ENCODE measurements at regions not wholly inside any gene's neighbourhood (a gene's known extent, or its start where the extent isn't known, plus 50 kb on each side); places are given as distances from the start of the nearest gene placed in this dataset.

DNA sequence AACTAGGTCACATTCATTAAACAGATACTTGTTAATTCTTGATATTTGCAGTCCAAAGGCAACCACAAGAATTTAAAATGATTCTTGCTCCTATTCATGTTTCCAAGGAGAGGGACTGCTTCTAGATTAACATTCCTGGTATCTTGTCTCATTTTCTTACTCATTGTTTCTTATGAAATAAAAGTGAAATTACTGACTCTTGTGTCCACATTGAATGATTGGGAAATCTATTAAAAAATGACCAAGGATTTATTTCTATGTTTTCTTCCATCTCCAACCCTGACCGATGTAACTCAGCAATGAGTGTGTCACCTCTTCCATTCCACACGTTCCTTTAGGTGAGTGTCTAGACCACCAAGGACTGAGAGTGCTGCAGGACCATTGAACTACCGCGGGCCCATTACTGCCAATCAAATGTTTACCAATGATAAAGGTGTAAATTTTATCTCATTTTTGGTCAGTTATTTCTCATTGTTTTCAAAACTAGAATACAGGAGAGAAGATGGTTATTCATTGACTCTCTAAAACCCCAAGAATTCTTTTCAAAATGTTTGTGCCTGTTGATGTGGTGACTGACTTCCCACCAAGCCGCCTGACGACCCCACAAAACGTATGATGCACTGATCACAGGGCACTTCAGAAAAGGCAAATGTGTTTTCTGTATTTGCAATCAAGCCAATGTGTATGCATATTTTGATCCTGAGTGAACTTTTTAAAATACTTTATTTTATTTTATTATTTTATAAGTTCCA is 414.6 kb upstream of the PTBP2 start:
- Histone ChIP-seq H2AFZ (ENCODE audit: insufficient read depth, low read depth, low read length, poor library complexity, severe bottlenecking) (no peak overlapping the region), H4K20me1 (ENCODE audit: insufficient read depth, low read length) (no peaks in the 10 kb centered on the region), H3K36me3 (replicated peaks in 1 of 2; ENCODE audit: control insufficient read depth in 1 of 2, insufficient read depth in 2 of 2, low read length in 2 of 2) (no peaks in the 10 kb centered on the region), H3K4me1 (ENCODE audit: control insufficient read depth in 1 of 2, insufficient read depth in 2 of 2, low read length in 2 of 2) (peaks cover 13 to 26% of the 10 kb centered on the region in 2 donors), H3K79me2 (ENCODE audit: insufficient read depth, low read length) (no peaks in the 10 kb centered on the region), H3K4me2 (replicated peaks; ENCODE audit: extremely low read depth, low read length, poor library complexity, severe bottlenecking) (no peak overlapping the region), H3K9me3 (replicated peaks in 1 of 2; ENCODE audit: control insufficient read depth in 1 of 2, insufficient read depth in 1 of 2, low read length in 2 of 2) (no peaks in the 10 kb centered on the region), H3K4me3 (replicated peaks in 1 of 3; ENCODE audit: low read depth in 2 of 3, low read length in 3 of 3) (no peak overlapping the region), H3K9ac (ENCODE audit: insufficient read depth, low read length, poor library complexity, severe bottlenecking) (no peak overlapping the region), H3K27ac (ENCODE audit: low read depth in 1 of 2, low read length in 2 of 2) (no peak overlapping the region), H3K27me3 (ENCODE audit: control insufficient read depth in 2 of 2, insufficient read depth in 2 of 2, low read length in 2 of 2) (no peaks in the 10 kb centered on the region)
- peaks cover 0 to 8% (median 1%) of the 10 kb centered on the region in 3 donors for H3K27me3 Mint-ChIP-seq (ENCODE audit: low read depth in 3 of 3)
- no peak overlapping the region for H3K27ac Mint-ChIP-seq
- intact Hi-C loops (cut with micrococcal nuclease): loop anchor here in 1 of 2 donors (10.0 kb wide), 1 partner anchor 48 kb away; no protein-coding TSS in a partner anchor
- TF ChIP-seq, protein P1, sequence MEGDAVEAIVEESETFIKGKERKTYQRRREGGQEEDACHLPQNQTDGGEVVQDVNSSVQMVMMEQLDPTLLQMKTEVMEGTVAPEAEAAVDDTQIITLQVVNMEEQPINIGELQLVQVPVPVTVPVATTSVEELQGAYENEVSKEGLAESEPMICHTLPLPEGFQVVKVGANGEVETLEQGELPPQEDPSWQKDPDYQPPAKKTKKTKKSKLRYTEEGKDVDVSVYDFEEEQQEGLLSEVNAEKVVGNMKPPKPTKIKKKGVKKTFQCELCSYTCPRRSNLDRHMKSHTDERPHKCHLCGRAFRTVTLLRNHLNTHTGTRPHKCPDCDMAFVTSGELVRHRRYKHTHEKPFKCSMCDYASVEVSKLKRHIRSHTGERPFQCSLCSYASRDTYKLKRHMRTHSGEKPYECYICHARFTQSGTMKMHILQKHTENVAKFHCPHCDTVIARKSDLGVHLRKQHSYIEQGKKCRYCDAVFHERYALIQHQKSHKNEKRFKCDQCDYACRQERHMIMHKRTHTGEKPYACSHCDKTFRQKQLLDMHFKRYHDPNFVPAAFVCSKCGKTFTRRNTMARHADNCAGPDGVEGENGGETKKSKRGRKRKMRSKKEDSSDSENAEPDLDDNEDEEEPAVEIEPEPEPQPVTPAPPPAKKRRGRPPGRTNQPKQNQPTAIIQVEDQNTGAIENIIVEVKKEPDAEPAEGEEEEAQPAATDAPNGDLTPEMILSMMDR (IDR thresholded peaks at IDR 0.05): no peak
- H3K4me3 Mint-ChIP-seq: no peak overlapping the region
- DNase-seq: no peak
- WGBS (ENCODE audit: insufficient coverage): no CpG with 5 or more reads among the region's 7 CpGs
- peaks cover 19% of the 10 kb centered on the region for H3K4me1 Mint-ChIP-seq
- H3K9me3 Mint-ChIP-seq: no peaks in the 10 kb centered on the region
- no peaks in the 10 kb centered on the region for H3K36me3 Mint-ChIP-seq

DNA sequence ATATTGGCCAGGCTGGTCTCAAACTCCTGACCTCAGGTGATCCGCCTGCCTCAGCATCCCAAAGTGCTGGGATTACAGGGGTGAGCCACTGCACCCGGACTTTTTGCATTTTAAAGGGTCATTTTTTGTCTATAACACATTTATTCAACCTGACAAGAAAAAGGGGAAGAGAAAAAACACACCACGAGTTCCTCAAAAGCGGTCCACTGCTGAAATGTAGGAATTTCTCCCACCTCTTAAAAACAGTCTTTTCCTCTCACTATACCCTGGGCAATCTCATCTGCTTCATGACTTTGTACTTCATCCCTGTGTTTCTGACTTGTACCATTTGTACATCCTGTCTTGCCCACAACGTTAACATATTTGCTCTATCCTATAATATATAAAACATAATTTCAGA is 413.3 kb upstream of the PTBP2 start:
- Histone ChIP-seq H3K36me3 (replicated peaks in 1 of 2; ENCODE audit: control insufficient read depth in 1 of 2, insufficient read depth in 2 of 2, low read length in 2 of 2) (no peaks in the 10 kb centered on the region), H3K4me2 (replicated peaks; ENCODE audit: extremely low read depth, low read length, poor library complexity, severe bottlenecking) (peak overlapping the region; percentile 27), H3K9ac (ENCODE audit: insufficient read depth, low read length, poor library complexity, severe bottlenecking) (no peak overlapping the region), H3K9me3 (replicated peaks in 1 of 2; ENCODE audit: control insufficient read depth in 1 of 2, insufficient read depth in 1 of 2, low read length in 2 of 2) (no peaks in the 10 kb centered on the region), H3K4me1 (ENCODE audit: control insufficient read depth in 1 of 2, insufficient read depth in 2 of 2, low read length in 2 of 2) (peaks cover 13 to 26% of the 10 kb centered on the region in 2 donors), H3K27me3 (ENCODE audit: control insufficient read depth in 2 of 2, insufficient read depth in 2 of 2, low read length in 2 of 2) (no peaks in the 10 kb centered on the region), H3K4me3 (replicated peaks in 1 of 3; ENCODE audit: low read depth in 2 of 3, low read length in 3 of 3) (no peak overlapping the region), H3K79me2 (ENCODE audit: insufficient read depth, low read length) (no peaks in the 10 kb centered on the region), H2AFZ (ENCODE audit: insufficient read depth, low read depth, low read length, poor library complexity, severe bottlenecking) (no peak overlapping the region), H3K27ac (ENCODE audit: low read depth in 1 of 2, low read length in 2 of 2) (no peak overlapping the region), H4K20me1 (ENCODE audit: insufficient read depth, low read length) (no peaks in the 10 kb centered on the region)
- intact Hi-C loops (cut with micrococcal nuclease): loop anchor here in 1 of 2 donors (10.0 kb wide), 1 partner anchor 46 kb away; no protein-coding TSS in a partner anchor
- Mint-ChIP-seq H3K27me3 (ENCODE audit: low read depth in 3 of 3) (peaks cover 0 to 3% (median 0%) of the 10 kb centered on the region in 3 donors), H3K27ac (peak overlapping the region in 2 of 7 donors; percentile 10 to 85), H3K4me3 (peak overlapping the region in 1 of 2 donors; percentile 26), H3K36me3 (no peaks in the 10 kb centered on the region), H3K9me3 (no peaks in the 10 kb centered on the region), H3K4me1 (peaks cover 19% of the 10 kb centered on the region)
- no CpG with 5 or more reads among the region's 5 CpGs for WGBS (ENCODE audit: insufficient coverage)
- peak; percentile 18 to 73 (median 55) for DNase-seq
- TF ChIP-seq, protein P1 (IDR thresholded peaks at IDR 0.05): no peak

Measured in CD14-positive monocyte (primary cell).